GM21786 (cell line): ENCODE measurements at regions not wholly inside any gene's neighbourhood (a gene's known extent, or its start where the extent isn't known, plus 50 kb on each side); places are given as distances from the start of the nearest gene placed in this dataset.
"Not testable (repeated sequence)": the region's sequence is repeated elsewhere in the genome, so short reads cannot be mapped to it uniquely, and the experiment has no call there.

ENCODE experiments used
- ATAC-seq: cut with Tn5 transposase; IDR thresholded peaks from one replicate; pipeline ENCODE4 v1.9.1; 2021; ENCODE audit not compliant: unreplicated experiment

DNA sequence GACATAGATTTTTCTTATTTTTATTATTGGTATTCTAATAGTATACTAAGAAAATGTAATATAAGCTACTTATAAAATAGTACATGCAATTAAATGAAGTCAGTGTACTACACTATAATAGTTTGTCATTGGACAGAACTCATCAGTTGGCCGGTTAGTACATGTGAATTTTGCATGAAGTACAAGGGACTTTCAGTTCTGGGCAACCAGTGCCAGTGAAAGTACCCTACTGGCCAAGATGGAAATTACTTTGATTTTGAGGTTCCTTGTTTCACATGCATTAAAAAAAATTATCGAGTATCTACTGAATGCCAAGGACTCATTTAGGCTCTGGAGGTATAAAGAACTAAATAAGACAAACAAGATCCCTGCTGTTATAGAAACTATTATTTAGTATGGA is 213.4 kb upstream of the ELL2 start:
- no peak for ATAC-seq

DNA sequence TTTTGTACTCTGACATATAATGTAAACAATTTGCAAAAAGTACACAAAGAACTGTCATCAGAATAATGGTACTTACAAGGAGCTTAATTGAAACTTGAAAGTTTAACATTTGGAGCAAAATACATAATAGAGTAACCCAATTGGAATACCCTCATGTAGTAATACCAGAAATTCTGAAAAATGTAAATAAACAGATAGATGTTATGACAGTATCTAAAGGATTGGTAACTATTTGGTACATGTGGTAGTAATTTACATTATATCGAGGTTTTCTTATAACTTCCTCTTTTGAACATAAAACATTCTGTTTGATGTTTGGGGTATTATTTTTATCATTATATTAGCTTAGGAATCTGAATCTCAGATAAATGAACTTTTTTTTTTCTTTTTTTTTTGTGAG is 211.7 kb upstream of the ELL2 start:
- no peak for ATAC-seq

GRCh38 chr5:96172436-96172835 is 210.8 kb upstream of the ELL2 start:
- ATAC-seq = no peak

GRCh38 chr5:96171973-96172372 is 210.3 kb upstream of the ELL2 start:
- not testable (repeated sequence) for ATAC-seq

- not testable (repeated sequence) for ATAC-seq
These were observed 209.0 kb upstream of the ELL2 start for GRCh38 chr5:96170481-96171125.

DNA sequence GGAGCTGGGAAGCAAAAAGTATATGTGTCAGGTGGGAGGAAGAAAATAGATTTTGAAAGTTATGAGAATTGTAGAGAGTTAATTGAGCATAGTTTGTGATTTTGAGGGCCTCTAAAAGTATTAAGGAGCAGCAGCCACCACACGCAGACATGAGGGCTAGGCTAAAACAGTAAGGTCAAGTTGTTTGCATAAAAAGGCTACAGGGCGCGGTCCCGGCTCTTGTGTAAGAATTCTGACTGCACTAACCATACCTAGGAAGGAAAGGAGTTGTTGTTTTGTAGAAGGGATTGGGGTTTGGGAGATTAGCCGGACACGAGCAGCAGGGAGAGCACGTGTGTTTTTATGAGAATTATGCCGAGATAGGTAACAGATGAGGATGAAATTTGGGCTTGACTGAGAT is 207.2 kb upstream of the ELL2 start:
- not testable (repeated sequence) for ATAC-seq

DNA sequence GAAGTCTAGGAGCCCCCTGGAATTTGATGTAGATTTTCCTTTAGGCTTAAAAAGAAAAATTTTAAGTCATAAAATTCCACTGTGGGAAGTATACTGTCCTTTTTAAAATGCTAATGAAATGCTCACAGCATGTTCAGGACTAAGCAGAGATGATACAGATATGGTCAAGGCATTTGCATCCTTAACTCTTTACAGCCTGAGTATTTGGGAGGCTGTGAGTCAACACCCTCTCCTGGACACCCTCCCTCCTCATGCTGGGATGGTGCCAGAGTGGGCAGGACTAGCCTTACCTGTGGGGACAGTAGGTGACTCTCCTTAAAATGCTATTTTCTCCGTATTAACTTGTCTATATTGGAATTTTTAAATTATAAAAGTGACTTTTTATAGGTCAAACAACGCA is 197.4 kb upstream of the ELL2 start:
- ATAC-seq = no peak

DNA sequence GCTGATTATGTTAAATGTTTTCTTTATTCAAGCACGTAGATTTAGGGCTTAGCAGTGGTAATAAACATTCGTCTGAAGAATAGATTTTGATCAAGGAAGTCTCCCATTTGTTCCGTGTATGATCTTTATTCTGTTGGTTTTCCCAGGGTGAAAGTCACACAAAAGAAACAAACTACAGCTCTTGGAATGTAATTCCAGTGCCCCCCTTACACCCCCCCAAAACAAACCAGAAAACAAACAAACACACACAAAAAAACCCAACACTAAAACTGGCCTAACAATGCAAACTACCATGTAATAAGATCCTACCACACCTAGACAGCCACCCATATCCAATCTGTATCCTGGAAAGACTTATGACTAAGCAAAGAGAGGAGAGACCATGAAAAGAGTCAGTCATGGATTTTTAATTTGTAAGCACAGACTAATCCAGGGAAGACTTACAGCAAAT is 196.2 kb upstream of the ELL2 start:
- no peak for ATAC-seq

DNA sequence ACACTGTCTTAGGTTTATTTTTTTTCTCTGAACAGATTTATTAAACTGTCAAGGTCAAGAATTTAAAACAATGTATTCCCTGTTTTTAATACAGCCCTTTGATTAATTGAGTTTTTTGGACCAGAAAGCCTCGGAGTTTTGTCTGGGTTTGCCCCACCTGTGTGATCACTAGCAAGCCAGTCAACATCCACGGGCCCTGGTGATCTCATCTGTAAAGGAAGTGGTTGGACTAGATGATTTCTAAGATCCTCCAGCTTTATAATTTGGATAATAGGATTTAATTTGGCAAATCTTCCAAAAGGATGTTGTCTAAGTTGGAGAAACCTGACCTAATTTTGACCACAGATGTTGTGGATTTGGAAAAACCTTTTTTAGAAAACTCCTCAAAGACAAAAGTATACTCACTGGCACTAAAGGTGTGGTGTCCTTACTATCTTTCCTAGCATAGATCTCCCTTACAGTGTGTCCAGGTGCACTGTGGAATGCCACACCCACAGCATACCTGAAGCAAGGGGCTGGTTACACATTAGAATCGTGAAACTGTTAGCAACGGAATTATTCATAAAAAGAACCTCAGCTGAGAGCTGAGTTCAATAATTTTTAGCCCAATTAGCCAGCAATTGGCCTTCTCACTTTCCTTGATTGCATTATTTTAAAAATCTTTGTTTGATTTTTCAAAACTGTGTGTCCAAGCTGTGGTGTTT is 195.6 kb upstream of the ELL2 start:
- ATAC-seq = no peak

GRCh38 chr5:96155147-96155546 is 193.5 kb upstream of the ELL2 start:
- no peak for ATAC-seq

GRCh38 chr5:96151891-96152290 is 190.2 kb upstream of the ELL2 start:
- peak; percentile 56 for ATAC-seq

DNA sequence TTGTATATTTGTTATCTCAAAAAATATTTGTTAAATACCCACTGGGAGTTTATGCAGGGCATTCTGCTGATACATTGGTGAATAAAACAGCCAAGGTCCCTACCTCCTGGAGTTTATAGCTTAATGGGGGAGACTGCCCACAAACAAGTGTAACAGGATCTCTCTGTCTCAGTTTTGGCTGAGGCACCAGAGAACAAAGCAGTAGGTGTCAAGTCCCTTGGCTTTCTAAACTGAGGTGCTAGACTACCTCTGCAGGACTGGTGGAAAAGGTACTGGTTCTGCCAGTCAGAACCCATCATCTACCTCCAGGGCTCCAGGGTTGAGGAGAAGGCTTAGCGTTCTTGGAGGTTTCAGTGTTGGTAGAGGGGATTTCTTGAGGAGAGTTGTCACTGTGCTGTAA is 188.4 kb upstream of the ELL2 start:
- ATAC-seq = no peak

GRCh38 chr5:96149546-96149945 is 187.9 kb upstream of the ELL2 start:
- no peak for ATAC-seq

DNA sequence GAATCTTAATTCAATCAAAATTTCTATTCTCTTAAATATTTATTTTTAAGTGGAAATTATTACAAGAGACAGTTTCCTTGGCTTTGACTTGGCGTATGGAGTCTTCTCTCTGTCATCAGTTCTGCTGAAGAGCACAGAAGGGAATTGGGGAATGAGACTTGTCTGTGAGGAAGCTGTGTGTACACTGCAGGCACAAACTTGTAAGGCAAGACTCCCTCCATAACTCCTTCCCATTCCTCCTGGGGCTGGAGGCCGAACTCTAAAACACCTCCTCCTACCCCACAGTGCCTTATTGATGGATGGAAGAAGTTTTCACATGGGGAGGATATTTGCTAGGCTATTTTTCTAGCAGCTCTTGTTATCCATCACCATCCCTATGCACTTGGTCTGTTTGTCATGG is 187.4 kb upstream of the ELL2 start:
- ATAC-seq = no peak

DNA sequence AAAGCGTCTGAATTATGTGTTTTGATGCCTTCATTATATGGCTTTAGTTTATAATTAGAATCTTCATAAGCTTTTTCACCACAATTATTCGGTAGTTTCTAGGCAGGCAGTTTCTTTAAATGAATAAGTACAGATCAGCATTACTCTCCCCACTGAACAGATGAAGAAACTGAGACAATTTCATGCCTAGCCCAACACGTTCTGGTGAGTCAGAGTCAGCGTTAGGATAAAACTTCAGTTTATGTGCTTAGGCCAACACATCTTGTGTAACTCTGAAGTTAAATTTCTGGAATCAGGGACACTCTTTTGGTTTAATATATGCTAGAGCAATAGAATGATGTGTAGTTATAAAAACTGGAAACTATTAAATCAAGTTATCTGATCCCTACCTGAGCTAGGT is 186.7 kb upstream of the ELL2 start:
- ATAC-seq = no peak

DNA sequence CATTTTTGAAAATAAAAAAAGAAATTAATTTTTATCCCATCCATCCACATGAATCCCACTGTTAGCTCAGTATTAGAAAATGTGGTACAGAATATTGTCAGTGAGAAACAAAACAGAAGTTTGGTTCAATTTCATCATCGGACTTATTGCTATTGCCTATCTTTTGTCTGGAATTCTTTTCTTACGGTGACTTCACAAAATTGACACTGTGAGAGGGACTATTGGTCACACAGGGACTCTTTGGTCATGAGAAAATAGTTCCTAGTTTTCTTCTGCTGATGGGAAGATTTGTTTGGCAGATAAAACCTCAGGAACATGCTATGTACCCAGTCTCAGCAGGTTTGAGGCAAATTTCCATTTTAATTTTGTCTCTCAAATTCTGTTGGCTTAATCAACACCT is 186.2 kb upstream of the ELL2 start:
- ATAC-seq = no peak

- ATAC-seq = peak; percentile 50
These were observed 185.0 kb upstream of the ELL2 start for GRCh38 chr5:96146675-96147074.

GRCh38 chr5:96144289-96144688 is 182.6 kb upstream of the ELL2 start:
- no peak for ATAC-seq

- no peak for ATAC-seq
These were observed 181.8 kb upstream of the ELL2 start for GRCh38 chr5:96143450-96143849.

- ATAC-seq = no peak
These were observed 181.3 kb upstream of the ELL2 start for GRCh38 chr5:96142786-96143434.

DNA sequence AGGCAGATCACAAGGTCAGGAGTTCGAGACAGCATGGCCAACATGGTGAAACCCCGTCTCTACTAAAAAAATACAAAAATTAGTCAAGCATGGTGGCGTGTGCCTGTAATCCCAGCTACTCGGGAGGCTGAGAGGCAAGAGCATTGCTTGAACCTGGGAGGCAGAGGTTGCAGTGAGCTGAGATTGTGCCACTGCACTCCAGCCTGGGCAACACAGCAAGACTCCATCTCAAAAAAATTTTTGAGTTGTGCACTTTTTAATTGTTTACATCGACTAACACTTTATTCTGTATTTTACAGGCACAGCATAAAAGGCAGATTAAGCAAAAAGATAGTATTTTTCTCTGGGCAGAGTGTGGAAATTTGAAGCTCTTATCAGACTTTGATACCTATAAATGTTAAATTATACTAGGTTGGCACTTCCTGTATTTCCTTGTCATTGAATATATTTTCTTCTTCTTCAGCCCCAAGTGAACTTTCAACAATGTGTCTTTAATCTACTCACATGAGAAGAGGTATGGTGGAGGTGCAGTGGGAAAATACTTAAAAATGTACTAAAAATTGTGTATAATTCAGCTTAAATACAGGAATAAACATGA is 180.6 kb upstream of the ELL2 start:
- ATAC-seq = no peak

DNA sequence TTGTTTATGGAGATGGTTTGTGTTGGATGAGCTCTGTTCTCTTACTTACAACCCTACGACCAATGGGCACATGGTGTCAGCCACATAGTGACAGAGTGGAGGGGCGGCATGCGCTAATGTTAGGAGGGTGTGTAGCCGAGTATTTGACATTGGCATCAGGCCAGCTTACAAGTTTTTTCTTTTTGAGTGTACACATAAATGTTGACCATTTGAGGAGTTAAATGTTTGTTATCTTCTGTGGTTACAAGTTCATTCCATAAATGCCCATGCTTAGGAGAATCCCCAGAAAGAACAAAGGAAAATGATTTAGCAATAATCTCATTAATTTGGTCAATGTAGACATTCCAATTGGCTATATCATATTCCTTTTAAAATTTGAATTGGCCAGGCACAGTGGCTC is 180.1 kb upstream of the ELL2 start:
- no peak for ATAC-seq
